Neural cell (in vitro differentiated cells): ENCODE measurements at regions not wholly inside any gene's neighbourhood (a gene's known extent, or its start where the extent isn't known, plus 50 kb on each side); places are given as distances from the start of the nearest gene placed in this dataset.

Source experiments
- H2AFZ ChIP-seq: fragments of 200-600, 300-800 bp; sonication (generic), shearing (Covaris generic); 2 replicates; pipeline ENCODE4 v1.6.0; 2014; ENCODE audit warnings: low read depth, mild to moderate bottlenecking, antibody characterized with exemption, low read length, moderate library complexity
- H3F3A ChIP-seq: fragments of 200-600 bp; shearing (Covaris generic); 2 replicates; pipeline ENCODE4 v1.6.1; 2016; ENCODE audit warnings: mild to moderate bottlenecking, moderate library complexity, mixed read lengths, antibody characterized with exemption, low read length; ENCODE audit not compliant: insufficient read depth, poor library complexity, severe bottlenecking
- H3K27ac ChIP-seq: fragments of 200-600, 300-800 bp; sonication (generic), shearing (Covaris generic); 2 replicates; pipeline ENCODE4 v1.5.1; 2014; ENCODE audit warnings: mild to moderate bottlenecking, low read length, moderate library complexity
- H3K27me3 ChIP-seq: fragments of 300-800, 200-600 bp; sonication (generic), shearing (Covaris generic); 2 replicates; pipeline ENCODE4 v1.6.0; 2014; ENCODE audit warnings: mild to moderate bottlenecking, low read depth, low read length, moderate library complexity; ENCODE audit not compliant: insufficient read depth
- H3K36me3 ChIP-seq: fragments of 300-800, 200-600 bp; sonication (generic), shearing (Covaris generic); 2 replicates; pipeline ENCODE4 v1.5.1; 2014; ENCODE audit warnings: mild to moderate bottlenecking, antibody characterized with exemption, low read length, moderate library complexity; ENCODE audit not compliant: insufficient read depth
- H3K4me2 ChIP-seq: fragments of 300-800, 200-600 bp; sonication (generic), shearing (Covaris generic); 2 replicates; pipeline ENCODE4 v1.6.0; 2014; ENCODE audit warnings: mild to moderate bottlenecking, low read length
- H3K4me3 ChIP-seq: fragments of 300-800, 200-600 bp; sonication (generic), shearing (Covaris generic); 2 replicates; pipeline ENCODE4 v1.5.1; 2014; ENCODE audit warnings: mild to moderate bottlenecking, low read length, moderate library complexity
- H3K79me2 ChIP-seq: fragments of 200-600 bp; shearing (Covaris generic); replicated peaks from 2 replicates; pipeline ENCODE4 v1.6.0; 2014; ENCODE audit warnings: mild to moderate bottlenecking, low read length, moderate library complexity; ENCODE audit not compliant: insufficient read depth
- H3K9ac ChIP-seq: fragments of 300-800, 200-600 bp; sonication (generic), shearing (Covaris generic); 2 replicates; pipeline ENCODE4 v1.6.1; 2016; ENCODE audit warnings: mild to moderate bottlenecking, low read length, mixed read lengths
- H3K9me2 ChIP-seq: fragments of 200-600 bp; shearing (Covaris generic); 2 replicates; pipeline ENCODE4 v1.6.1; 2016; ENCODE audit warnings: mild to moderate bottlenecking, low read length, mixed read lengths; ENCODE audit not compliant: insufficient read depth
- H3K9me3 ChIP-seq: fragments of 200-600, 300-800 bp; sonication (generic), shearing (Covaris generic); 2 replicates; pipeline ENCODE4 v1.6.1; 2016; ENCODE audit warnings: mild to moderate bottlenecking, mixed run types, low read length, moderate library complexity, mixed read lengths
- H4K20me1 ChIP-seq: fragments of 200-600 bp; shearing (Covaris generic); 2 replicates; pipeline ENCODE4 v1.6.1; 2016; ENCODE audit warnings: mild to moderate bottlenecking, mixed run types; ENCODE audit not compliant: insufficient read depth
- EP300 ChIP-seq: fragments of 450-650 bp; conservative IDR thresholded peaks from 2 replicates; pipeline ENCODE4 v1.6.1; 2014; ENCODE audit warnings: antibody characterized with exemption, mild to moderate bottlenecking, moderate library complexity; ENCODE audit not compliant: poor library complexity, severe bottlenecking
- EZH2 ChIP-seq: fragments of 200-600, 300-800 bp; shearing (Covaris generic), sonication (generic); IDR thresholded peaks from 2 replicates; pipeline ENCODE4 v1.6.1; 2014; ENCODE audit warnings: antibody characterized with exemption, low read length, borderline replicate concordance, mild to moderate bottlenecking; ENCODE audit not compliant: insufficient read depth, poor library complexity, severe bottlenecking
- MXI1 ChIP-seq: fragments of 450-650 bp; conservative IDR thresholded peaks from 2 replicates; pipeline ENCODE4 v1.6.1; 2014; ENCODE audit warnings: antibody characterized with exemption, mild to moderate bottlenecking; ENCODE audit not compliant: poor library complexity, severe bottlenecking
- POLR2AphosphoS5 ChIP-seq: IDR thresholded peaks from 2 replicates; pipeline ENCODE4 v1.6.1; 2012
- RAD21 ChIP-seq: fragments of 450-650 bp; conservative IDR thresholded peaks from 2 replicates; pipeline ENCODE4 v1.6.1; 2014; ENCODE audit warnings: antibody characterized with exemption, mild to moderate bottlenecking, moderate library complexity
- SMC3 ChIP-seq: fragments of 450-650 bp; conservative IDR thresholded peaks from 2 replicates; pipeline ENCODE4 v1.6.1; 2014; ENCODE audit warnings: antibody characterized with exemption, mild to moderate bottlenecking, moderate library complexity; ENCODE audit not compliant: poor library complexity
- TAF1 ChIP-seq: IDR thresholded peaks from 2 replicates; pipeline ENCODE4 v1.6.1; 2012; ENCODE audit warnings: low read depth
- TF ChIP-seq, protein P1 (sequence below): IDR thresholded peaks from 2 replicates; pipeline ENCODE4 v1.6.1; 2012; ENCODE audit warnings: borderline replicate concordance
- TF ChIP-seq, protein P2 (sequence below): fragments of 450-650 bp; IDR thresholded peaks from 2 replicates; pipeline ENCODE4 v1.5.1; 2014; ENCODE audit warnings: antibody characterized with exemption, mild to moderate bottlenecking, moderate library complexity; ENCODE audit not compliant: poor library complexity, severe bottlenecking

DNA sequence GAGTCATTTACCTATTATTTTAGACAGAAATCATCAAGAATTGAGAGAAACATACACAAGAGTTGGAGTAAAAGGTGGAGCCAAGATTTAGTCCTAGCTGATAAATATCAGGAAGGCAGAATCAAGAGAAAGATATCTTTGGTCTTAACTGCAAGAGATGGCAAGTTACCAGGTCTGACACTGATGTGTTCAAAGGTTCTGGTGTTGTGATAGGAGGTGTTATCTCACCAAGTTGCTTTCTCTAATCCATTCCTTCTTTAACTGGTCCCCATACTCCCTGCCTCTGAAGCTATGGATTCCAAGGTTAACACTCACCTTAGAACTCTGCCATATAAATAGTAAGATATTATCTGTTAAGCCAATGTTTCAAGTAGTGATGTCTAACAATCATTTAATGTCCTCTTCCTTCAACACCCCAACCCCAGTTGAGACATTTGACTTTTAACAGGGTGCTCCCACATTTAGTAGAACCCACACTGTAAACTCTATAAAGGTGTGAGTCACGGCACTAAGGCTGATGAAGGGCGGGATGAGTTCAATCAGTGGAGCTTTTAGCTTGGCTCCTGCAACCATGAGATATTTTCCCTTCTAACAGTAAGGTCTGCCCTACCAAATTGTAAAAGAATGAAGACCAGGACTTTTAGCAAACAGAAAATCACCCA, 333.7 kb downstream of the RND3 start:
- no peaks in the 10 kb centered on the region for H3K79me2 ChIP-seq
- H3K4me2 ChIP-seq: no peak overlapping the region
- H3K4me3 ChIP-seq: no peak overlapping the region
- no peaks in the 10 kb centered on the region for H3K27me3 ChIP-seq
- H2AFZ ChIP-seq: no peak overlapping the region
- H3K27ac ChIP-seq: no peak overlapping the region
- no peaks in the 10 kb centered on the region for H3K9me3 ChIP-seq
- no peaks in the 10 kb centered on the region for H3F3A ChIP-seq
- H3K9me2 ChIP-seq: no peaks in the 10 kb centered on the region
- H3K9ac ChIP-seq: no peak overlapping the region
- H4K20me1 ChIP-seq: no peaks in the 10 kb centered on the region
- no peak for TF ChIP-seq MXI1
- no peak for TF ChIP-seq TAF1
- TF ChIP-seq, protein P1, sequence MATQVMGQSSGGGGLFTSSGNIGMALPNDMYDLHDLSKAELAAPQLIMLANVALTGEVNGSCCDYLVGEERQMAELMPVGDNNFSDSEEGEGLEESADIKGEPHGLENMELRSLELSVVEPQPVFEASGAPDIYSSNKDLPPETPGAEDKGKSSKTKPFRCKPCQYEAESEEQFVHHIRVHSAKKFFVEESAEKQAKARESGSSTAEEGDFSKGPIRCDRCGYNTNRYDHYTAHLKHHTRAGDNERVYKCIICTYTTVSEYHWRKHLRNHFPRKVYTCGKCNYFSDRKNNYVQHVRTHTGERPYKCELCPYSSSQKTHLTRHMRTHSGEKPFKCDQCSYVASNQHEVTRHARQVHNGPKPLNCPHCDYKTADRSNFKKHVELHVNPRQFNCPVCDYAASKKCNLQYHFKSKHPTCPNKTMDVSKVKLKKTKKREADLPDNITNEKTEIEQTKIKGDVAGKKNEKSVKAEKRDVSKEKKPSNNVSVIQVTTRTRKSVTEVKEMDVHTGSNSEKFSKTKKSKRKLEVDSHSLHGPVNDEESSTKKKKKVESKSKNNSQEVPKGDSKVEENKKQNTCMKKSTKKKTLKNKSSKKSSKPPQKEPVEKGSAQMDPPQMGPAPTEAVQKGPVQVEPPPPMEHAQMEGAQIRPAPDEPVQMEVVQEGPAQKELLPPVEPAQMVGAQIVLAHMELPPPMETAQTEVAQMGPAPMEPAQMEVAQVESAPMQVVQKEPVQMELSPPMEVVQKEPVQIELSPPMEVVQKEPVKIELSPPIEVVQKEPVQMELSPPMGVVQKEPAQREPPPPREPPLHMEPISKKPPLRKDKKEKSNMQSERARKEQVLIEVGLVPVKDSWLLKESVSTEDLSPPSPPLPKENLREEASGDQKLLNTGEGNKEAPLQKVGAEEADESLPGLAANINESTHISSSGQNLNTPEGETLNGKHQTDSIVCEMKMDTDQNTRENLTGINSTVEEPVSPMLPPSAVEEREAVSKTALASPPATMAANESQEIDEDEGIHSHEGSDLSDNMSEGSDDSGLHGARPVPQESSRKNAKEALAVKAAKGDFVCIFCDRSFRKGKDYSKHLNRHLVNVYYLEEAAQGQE: no peak
- no peak for TF ChIP-seq RAD21
- TF ChIP-seq EZH2: no peak
- TF ChIP-seq, protein P2, sequence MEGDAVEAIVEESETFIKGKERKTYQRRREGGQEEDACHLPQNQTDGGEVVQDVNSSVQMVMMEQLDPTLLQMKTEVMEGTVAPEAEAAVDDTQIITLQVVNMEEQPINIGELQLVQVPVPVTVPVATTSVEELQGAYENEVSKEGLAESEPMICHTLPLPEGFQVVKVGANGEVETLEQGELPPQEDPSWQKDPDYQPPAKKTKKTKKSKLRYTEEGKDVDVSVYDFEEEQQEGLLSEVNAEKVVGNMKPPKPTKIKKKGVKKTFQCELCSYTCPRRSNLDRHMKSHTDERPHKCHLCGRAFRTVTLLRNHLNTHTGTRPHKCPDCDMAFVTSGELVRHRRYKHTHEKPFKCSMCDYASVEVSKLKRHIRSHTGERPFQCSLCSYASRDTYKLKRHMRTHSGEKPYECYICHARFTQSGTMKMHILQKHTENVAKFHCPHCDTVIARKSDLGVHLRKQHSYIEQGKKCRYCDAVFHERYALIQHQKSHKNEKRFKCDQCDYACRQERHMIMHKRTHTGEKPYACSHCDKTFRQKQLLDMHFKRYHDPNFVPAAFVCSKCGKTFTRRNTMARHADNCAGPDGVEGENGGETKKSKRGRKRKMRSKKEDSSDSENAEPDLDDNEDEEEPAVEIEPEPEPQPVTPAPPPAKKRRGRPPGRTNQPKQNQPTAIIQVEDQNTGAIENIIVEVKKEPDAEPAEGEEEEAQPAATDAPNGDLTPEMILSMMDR: no peak
- TF ChIP-seq POLR2AphosphoS5: no peak
- TF ChIP-seq SMC3: no peak
- no peak for TF ChIP-seq EP300
- H3K36me3 ChIP-seq: no peaks in the 10 kb centered on the region

DNA sequence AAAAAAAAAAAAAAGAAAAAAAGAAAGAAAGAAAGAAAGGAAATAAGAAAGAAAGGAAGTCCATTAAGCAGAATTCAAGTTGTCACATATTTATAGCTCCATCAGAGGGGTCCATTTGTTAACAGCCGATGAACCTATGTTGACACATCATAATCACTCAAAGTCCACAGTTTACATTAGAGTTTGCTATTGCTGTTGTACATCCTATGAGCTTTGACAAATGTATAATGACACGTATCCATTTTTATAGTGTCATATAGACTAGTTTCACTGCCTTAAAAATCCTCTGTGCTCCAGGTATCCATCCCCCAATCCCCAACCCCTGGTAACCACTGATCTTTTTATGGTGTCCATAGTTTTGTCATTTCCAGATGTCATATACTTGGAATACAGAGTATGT, 335.2 kb downstream of the RND3 start:
- no peaks in the 10 kb centered on the region for H3K9me2 ChIP-seq
- H3K36me3 ChIP-seq: no peaks in the 10 kb centered on the region

More for the DNA sequence above, 335.2 kb downstream of the RND3 start:
- Histone ChIP-seq H4K20me1 (no peaks in the 10 kb centered on the region), H3K9ac (no peak overlapping the region), H3F3A (no peaks in the 10 kb centered on the region), H3K27me3 (no peaks in the 10 kb centered on the region), H3K4me3 (no peak overlapping the region), H3K4me2 (no peak overlapping the region), H3K27ac (no peak overlapping the region), H3K9me3 (no peaks in the 10 kb centered on the region), H2AFZ (no peak overlapping the region), H3K79me2 (no peaks in the 10 kb centered on the region)
- TF ChIP-seq, protein P1: no peak
- no peak for TF ChIP-seq EP300
- no peak for TF ChIP-seq SMC3
- TF ChIP-seq RAD21: no peak
- no peak for TF ChIP-seq TAF1
- TF ChIP-seq EZH2: no peak
- TF ChIP-seq, protein P2: no peak
- no peak for TF ChIP-seq MXI1
- no peak for TF ChIP-seq POLR2AphosphoS5
